GM11168 (cell line): ENCODE measurements at regions not wholly inside any gene's neighbourhood (a gene's known extent, or its start where the extent isn't known, plus 50 kb on each side); places are given as distances from the start of the nearest gene placed in this dataset.
"Not testable (repeated sequence)": the region's sequence is repeated elsewhere in the genome, so short reads cannot be mapped to it uniquely, and the experiment has no call there.

Source experiments
- in situ Hi-C: fragments of 300-500 bp; cut with MboI; formaldehyde crosslinking; loops from one replicate; pipeline ENCODE4 v1.12.0; 2022; ENCODE audit warnings: low sequenced_read_pairs; ENCODE audit not compliant: unreplicated experiment

- in situ Hi-C loops: no loop called here
These were observed 480.0 kb upstream of the C9orf72 start for GRCh38 chr9:28053096-28053777.

- in situ Hi-C loops: no loop called here
These were observed 482.7 kb upstream of the C9orf72 start for GRCh38 chr9:28056006-28056405.

GRCh38 chr9:28056466-28056865 is 483.2 kb upstream of the C9orf72 start:
- in situ Hi-C loops: no loop called here

GRCh38 chr9:28059192-28059591 is 485.9 kb upstream of the C9orf72 start:
- in situ Hi-C loops: no loop called here

- in situ Hi-C loops: no loop called here
These were observed 491.0 kb upstream of the C9orf72 start for GRCh38 chr9:28064241-28064815.

- in situ Hi-C loops: loop anchor here (10.0 kb wide), 1 partner anchor 348 kb away; no protein-coding TSS in a partner anchor
These were observed 500.0 kb upstream of the C9orf72 start for GRCh38 chr9:28073270-28073669.

GRCh38 chr9:28079677-28080076 is 506.4 kb upstream of the C9orf72 start:
- in situ Hi-C loops: loop anchor here (10.0 kb wide), 1 partner anchor 355 kb away; no protein-coding TSS in a partner anchor

- in situ Hi-C loops: no loop called here
These were observed 509.4 kb upstream of the C9orf72 start for GRCh38 chr9:28082671-28083070.

- in situ Hi-C loops: no loop called here
These were observed 513.6 kb upstream of the C9orf72 start for GRCh38 chr9:28086881-28087280.

GRCh38 chr9:28092981-28093936 is 520.0 kb upstream of the C9orf72 start:
- in situ Hi-C loops: no loop called here

GRCh38 chr9:28101509-28101908 is 528.2 kb upstream of the C9orf72 start:
- in situ Hi-C loops: no loop called here

GRCh38 chr9:28105001-28105400 is 531.7 kb upstream of the C9orf72 start:
- in situ Hi-C loops: no loop called here

GRCh38 chr9:28120184-28120583 is 546.9 kb upstream of the C9orf72 start:
- in situ Hi-C loops: no loop called here

- in situ Hi-C loops: no loop called here
These were observed 547.3 kb upstream of the C9orf72 start for GRCh38 chr9:28120626-28121025.

GRCh38 chr9:28121366-28121765 is 548.1 kb upstream of the C9orf72 start:
- in situ Hi-C loops: no loop called here

- in situ Hi-C loops: no loop called here
These were observed 551.6 kb upstream of the C9orf72 start for GRCh38 chr9:28124917-28125316.

GRCh38 chr9:28127101-28127500 is 553.8 kb upstream of the C9orf72 start:
- in situ Hi-C loops: no loop called here

GRCh38 chr9:28134446-28134976 is 561.2 kb upstream of the C9orf72 start:
- in situ Hi-C loops: no loop called here

GRCh38 chr9:28135549-28135948 is 562.3 kb upstream of the C9orf72 start:
- in situ Hi-C loops: no loop called here

- in situ Hi-C loops: no loop called here
These were observed 562.8 kb upstream of the C9orf72 start for GRCh38 chr9:28136113-28136512.

- in situ Hi-C loops: not testable (repeated sequence)
These were observed 574.1 kb upstream of the C9orf72 start for GRCh38 chr9:28147430-28147829.
